GM12891 (cell line): ENCODE measurements at regions not wholly inside any gene's neighbourhood (a gene's known extent, or its start where the extent isn't known, plus 50 kb on each side); places are given as distances from the start of the nearest gene placed in this dataset.
A peak's percentile ranks its signal among the peaks of the same experiment; 100 is the strongest.

Source experiments
- DNase-seq: peaks from one replicate; pipeline ENCODE4 v3.0.0; 2011; ENCODE audit warnings: low spot score; ENCODE audit not compliant: insufficient read length
- FAIRE-seq: peaks from 2 replicates; lab custom pipeline; 2011; peaks lifted over from hg19 to GRCh38; lab: Jason Lieb, UNC
- PAX5 ChIP-seq: IDR thresholded peaks from 2 replicates; pipeline ENCODE4 v1.6.1; 2011; ENCODE audit warnings: low read length, moderate library complexity, mild to moderate bottlenecking; ENCODE audit not compliant: insufficient read depth, severe bottlenecking
- POLR2A ChIP-seq: IDR thresholded peaks from 2 replicates; pipeline ENCODE4 v1.6.1; 2011; ENCODE audit warnings: low read depth, low read length, control low read depth
- POLR2AphosphoS5 ChIP-seq: IDR thresholded peaks from 2 replicates; pipeline ENCODE4 v1.6.1; 2011; ENCODE audit warnings: low read depth, low read length, control low read depth
- POU2F2 ChIP-seq: IDR thresholded peaks from 2 replicates; pipeline ENCODE4 v1.6.1; 2011; ENCODE audit warnings: low read depth, mild to moderate bottlenecking, control low read depth, low read length, moderate library complexity
- SPI1 ChIP-seq: IDR thresholded peaks from 2 replicates; pipeline ENCODE4 v1.6.1; 2011; ENCODE audit warnings: low read depth, low read length, control low read depth
- TAF1 ChIP-seq: IDR thresholded peaks from 2 replicates; pipeline ENCODE4 v1.6.1; 2011; ENCODE audit warnings: low read depth, low read length, control low read depth

GRCh38 chr6:15790116-15790515 lies 127.3 kb upstream of the DTNBP1 start:
- TF ChIP-seq SPI1 (no peak), POLR2A (no peak), TAF1 (no peak), POU2F2 (no peak), PAX5 (no peak), POLR2AphosphoS5 (no peak)
- DNase-seq, result no peak
- no peak for FAIRE-seq

GRCh38 chr6:15786846-15787245 lies 124.0 kb upstream of the DTNBP1 start:
- no peak for TF ChIP-seq POLR2A
- no peak for TF ChIP-seq POU2F2
- no peak for TF ChIP-seq SPI1
- TF ChIP-seq PAX5, result no peak
- no peak for TF ChIP-seq POLR2AphosphoS5
- no peak for TF ChIP-seq TAF1
- DNase-seq, result no peak
- FAIRE-seq, result no peak

- no peak for DNase-seq
- TF ChIP-seq POLR2A, result no peak
- FAIRE-seq, result no peak
Observed at GRCh38 chr6:15783484-15783883, 120.7 kb upstream of the DTNBP1 start.

GRCh38 chr6:15781890-15782289 lies 119.1 kb upstream of the DTNBP1 start:
- DNase-seq (no peak), FAIRE-seq (no peak)
- TF ChIP-seq POLR2AphosphoS5 (no peak), POU2F2 (no peak), TAF1 (no peak)

- DNase-seq, result no peak
- FAIRE-seq, result no peak
- no peak for TF ChIP-seq PAX5
- TF ChIP-seq POLR2AphosphoS5, result no peak
- TF ChIP-seq POLR2A, result no peak
- no peak for TF ChIP-seq SPI1
- TF ChIP-seq POU2F2, result no peak
- no peak for TF ChIP-seq TAF1
Observed at GRCh38 chr6:15781333-15781732, 118.5 kb upstream of the DTNBP1 start.

- DNase-seq (no peak), FAIRE-seq (peak; percentile 23)
Observed at GRCh38 chr6:15780437-15780836, 117.6 kb upstream of the DTNBP1 start.

GRCh38 chr6:15779726-15780125 lies 116.9 kb upstream of the DTNBP1 start:
- TF ChIP-seq POLR2A, result no peak
- no peak for TF ChIP-seq POU2F2
- no peak for TF ChIP-seq POLR2AphosphoS5
- TF ChIP-seq PAX5, result no peak
- no peak for TF ChIP-seq TAF1
- TF ChIP-seq SPI1, result no peak
- DNase-seq (no peak), FAIRE-seq (peak; percentile 23)

More at GRCh38 chr6:15780437-15780836, 117.6 kb upstream of the DTNBP1 start:
- TF ChIP-seq POLR2A, result no peak
- TF ChIP-seq SPI1, result no peak
- no peak for TF ChIP-seq POU2F2
- TF ChIP-seq PAX5, result no peak
- TF ChIP-seq POLR2AphosphoS5, result no peak
- no peak for TF ChIP-seq TAF1

GRCh38 chr6:15776458-15776980 lies 113.7 kb upstream of the DTNBP1 start:
- no peak for TF ChIP-seq POLR2AphosphoS5
- no peak for TF ChIP-seq TAF1
- no peak for TF ChIP-seq POU2F2
- TF ChIP-seq POLR2A, result no peak
- TF ChIP-seq PAX5, result no peak
- no peak for TF ChIP-seq SPI1
- FAIRE-seq, result peak; percentile 83
- DNase-seq, result no peak

GRCh38 chr6:15775741-15776140 lies 112.9 kb upstream of the DTNBP1 start:
- no peak for FAIRE-seq
- TF ChIP-seq TAF1 (no peak), POLR2A (no peak), SPI1 (no peak), POLR2AphosphoS5 (no peak), PAX5 (no peak), POU2F2 (no peak)
- DNase-seq, result no peak

- TF ChIP-seq PAX5 (no peak), POLR2A (no peak), POU2F2 (no peak)
- DNase-seq (no peak), FAIRE-seq (peak; percentile 72)
Observed at GRCh38 chr6:15775076-15775634, 112.3 kb upstream of the DTNBP1 start.
